Epithelial cell of esophagus (primary cell): ENCODE measurements at regions not wholly inside any gene's neighbourhood (a gene's known extent, or its start where the extent isn't known, plus 50 kb on each side); places are given as distances from the start of the nearest gene placed in this dataset.
"Not testable (repeated sequence)": the region's sequence is repeated elsewhere in the genome, so short reads cannot be mapped to it uniquely, and the experiment has no call there.

ENCODE experiments used
- DNase-seq: peaks from one replicate; pipeline ENCODE4 v3.0.0; 2010; ENCODE audit warnings: low read depth
- H3K4me3 ChIP-seq: 2 replicates; pipeline ENCODE4 v1.5.1; 2011; ENCODE audit warnings: mild to moderate bottlenecking, low read length, control low read depth
- TF ChIP-seq, protein P1 (sequence below): IDR thresholded peaks from 2 replicates; pipeline ENCODE4 v1.5.1; 2011; ENCODE audit warnings: low read depth, mild to moderate bottlenecking, low read length, control low read depth, inconsistent platforms; ENCODE audit not compliant: insufficient read depth; ENCODE audit errors: missing control alignments

GRCh38 chr10:52368725-52369124 is 54.6 kb downstream of the DKK1 start:
- peak; percentile 10 for DNase-seq
- TF ChIP-seq, protein P1, sequence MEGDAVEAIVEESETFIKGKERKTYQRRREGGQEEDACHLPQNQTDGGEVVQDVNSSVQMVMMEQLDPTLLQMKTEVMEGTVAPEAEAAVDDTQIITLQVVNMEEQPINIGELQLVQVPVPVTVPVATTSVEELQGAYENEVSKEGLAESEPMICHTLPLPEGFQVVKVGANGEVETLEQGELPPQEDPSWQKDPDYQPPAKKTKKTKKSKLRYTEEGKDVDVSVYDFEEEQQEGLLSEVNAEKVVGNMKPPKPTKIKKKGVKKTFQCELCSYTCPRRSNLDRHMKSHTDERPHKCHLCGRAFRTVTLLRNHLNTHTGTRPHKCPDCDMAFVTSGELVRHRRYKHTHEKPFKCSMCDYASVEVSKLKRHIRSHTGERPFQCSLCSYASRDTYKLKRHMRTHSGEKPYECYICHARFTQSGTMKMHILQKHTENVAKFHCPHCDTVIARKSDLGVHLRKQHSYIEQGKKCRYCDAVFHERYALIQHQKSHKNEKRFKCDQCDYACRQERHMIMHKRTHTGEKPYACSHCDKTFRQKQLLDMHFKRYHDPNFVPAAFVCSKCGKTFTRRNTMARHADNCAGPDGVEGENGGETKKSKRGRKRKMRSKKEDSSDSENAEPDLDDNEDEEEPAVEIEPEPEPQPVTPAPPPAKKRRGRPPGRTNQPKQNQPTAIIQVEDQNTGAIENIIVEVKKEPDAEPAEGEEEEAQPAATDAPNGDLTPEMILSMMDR: no peak
- H3K4me3 ChIP-seq: no peak overlapping the region

GRCh38 chr10:52374207-52374606 is 60.1 kb downstream of the DKK1 start:
- not testable (repeated sequence) for DNase-seq, H3K4me3 ChIP-seq

GRCh38 chr10:52376694-52377354 is 62.7 kb downstream of the DKK1 start:
- TF ChIP-seq, protein P1: no peak
- DNase-seq: no peak
- H3K4me3 ChIP-seq: no peak overlapping the region

- no peak for DNase-seq
- TF ChIP-seq, protein P1: no peak
- no peak overlapping the region for H3K4me3 ChIP-seq
These were observed 64.0 kb downstream of the DKK1 start for GRCh38 chr10:52378124-52378523.

GRCh38 chr10:52379287-52379686 is 65.2 kb downstream of the DKK1 start:
- no peak for DNase-seq
- TF ChIP-seq, protein P1: no peak
- no peak overlapping the region for H3K4me3 ChIP-seq

DNA sequence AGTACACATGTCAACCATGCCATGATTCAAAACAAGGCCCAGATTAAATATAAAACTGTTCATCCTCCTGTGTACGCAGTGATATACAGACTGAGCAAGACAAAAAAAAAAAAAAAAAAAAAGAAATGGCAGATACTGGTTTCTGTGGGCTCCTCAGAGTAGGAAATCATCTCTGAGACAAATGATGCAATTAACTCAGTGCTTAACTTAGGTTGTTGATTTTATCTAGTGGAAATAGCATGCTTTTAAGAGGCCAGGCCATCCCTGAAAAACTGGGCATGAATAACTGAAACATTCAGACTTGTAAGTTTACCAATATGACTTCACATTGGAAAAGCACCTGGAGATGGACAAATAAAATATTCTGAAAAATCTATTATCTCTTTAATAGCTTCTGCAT is 69.0 kb downstream of the DKK1 start:
- TF ChIP-seq, protein P1: no peak
- H3K4me3 ChIP-seq: no peak overlapping the region

GRCh38 chr10:52387744-52388143 is 73.7 kb downstream of the DKK1 start:
- TF ChIP-seq, protein P1: no peak
- peak; percentile 86 for DNase-seq

More for the DNA sequence above, 69.0 kb downstream of the DKK1 start:
- no peak for DNase-seq

More at GRCh38 chr10:52387744-52388143, 73.7 kb downstream of the DKK1 start:
- no peak overlapping the region for H3K4me3 ChIP-seq
